Heart right ventricle (tissue), 16 donors: ENCODE measurements at regions not wholly inside any gene's neighbourhood (a gene's known extent, or its start where the extent isn't known, plus 50 kb on each side); places are given as distances from the start of the nearest gene placed in this dataset.
A peak's percentile ranks its signal among the peaks of the same experiment; 100 is the strongest.

ENCODE experiments used
- ATAC-seq, 8 donors: fragments of 200-7000 bp; cut with Tn5 transposase; one replicate each; pipeline ENCODE4 v1.9.1; 2020; ENCODE audit warnings: mild to moderate bottlenecking in 8 of 8, moderate library complexity in 8 of 8, moderate number of reproducible peaks in 1 of 8
- DNase-seq, 2 donors: peaks; one replicate each; pipeline ENCODE4 v3.0.0-alpha.2; 2020
- H3K27ac ChIP-seq, 10 donors: fragments of 200-600 bp; sonication (generic) in 2 of 10; one replicate each; pipeline versions ENCODE4 v1.5.0 to v1.8.0; 2020 to 2022; ENCODE audit warnings: mild to moderate bottlenecking in 3 of 10
- H3K27me3 ChIP-seq, 7 donors: fragments of 200-600 bp; one replicate each; pipeline ENCODE4 v1.8.0; 2021 to 2022; ENCODE audit warnings: mild to moderate bottlenecking in 2 of 7
- H3K36me3 ChIP-seq, 9 donors: fragments of 200-600 bp; sonication (generic) in 1 of 9; one replicate each; pipeline versions ENCODE4 v1.5.0 to v1.8.0; 2020 to 2022; ENCODE audit warnings: mild to moderate bottlenecking in 2 of 9
- H3K4me1 ChIP-seq, 9 donors: fragments of 200-600 bp; sonication (generic) in 1 of 9; one replicate each; pipeline versions ENCODE4 v1.5.0 to v1.8.0; 2020 to 2022; ENCODE audit warnings: mild to moderate bottlenecking in 4 of 9
- H3K4me3 ChIP-seq, 10 donors: fragments of 200-600 bp; sonication (generic) in 2 of 10; one replicate each; pipeline versions ENCODE4 v1.5.0 to v1.8.0; 2020 to 2022; ENCODE audit warnings: mild to moderate bottlenecking in 7 of 10, moderate library complexity in 2 of 10
- H3K9me3 ChIP-seq, 11 donors: fragments of 200-600 bp in 10 of 11; sonication (generic) in 2 of 11; one replicate each; pipeline versions ENCODE4 v1.5.0 to v1.8.0; 2013 to 2022; ENCODE audit warnings: mild to moderate bottlenecking in 2 of 11, control low read depth in 1 of 11, moderate library complexity in 1 of 11
- CTCF ChIP-seq, 9 donors: fragments of 200-600 bp; sonication (generic) in 2 of 9; IDR thresholded peaks; one replicate each; pipeline versions ENCODE4 v1.5.0 to v1.8.0; 2021 to 2022; ENCODE audit warnings: antibody characterized with exemption in 9 of 9, mild to moderate bottlenecking in 5 of 9, moderate library complexity in 1 of 9
- WGBS, 2 donors: extraction: QIAGEN DNeasy Blood & Tissue Kit; methylation state at CpG; one replicate each; pipeline ENCODE4 v1.1.7; 2013; ENCODE audit warnings: inconsistent platforms in 1 of 2; 5-methylcytosine and 5-hydroxymethylcytosine counted together
- intact Hi-C, 10 donors: fragments of 100-400 bp; cut with DNase I; formaldehyde crosslinking; loops; one replicate each; pipeline versions ENCODE4 v1.11.1 to v1.14.2; 2022
- donor health status: Arrhythmogenic right ventricular cardiomyopathy.
- donor health status: ischemic (EF 13 %, LVEDD 7.1; RV severe dilation, severe dysfunction).
- donor health status: healthy with polysubstance abuse.
- donor health status: DM: no; HTN: yes; CAD: no.
- donor health status: DM: no; HTN: no; CAD: no.
- donor health status: ischemic (EF 25% LVEDD 6.9; RV normal size, moderate dysfunction).
- donor health status: ischemic (EF 25% LVEDD 5.7; RV mildly dilated, moderate dysfunction).
- donor health status: healthy.
- donor health status: DM: yes; HTN: yes; CAD: no.
- donor health status: Ischemic cardiomyopathy.
- donor health status: ischemic (EF 35%, LVEDD 5.7; RV mildly dilated, moderate dysfunction).
- donor health status: nonischemic (EF 11% LVEDD 7.7; RV severe dilation, severe dysfunction).
- donor health status: DM: yes; HTN: yes; CAD: no.
- donor health status: PGD.
- donor health status: ischemic (EF 29% LVEDD 5.4; RV normal size, mild dysfunction).
- donor health status: nonischemic (EF 23%, LVEDD 6.1; RV moderate dilation, normal function).

DNA sequence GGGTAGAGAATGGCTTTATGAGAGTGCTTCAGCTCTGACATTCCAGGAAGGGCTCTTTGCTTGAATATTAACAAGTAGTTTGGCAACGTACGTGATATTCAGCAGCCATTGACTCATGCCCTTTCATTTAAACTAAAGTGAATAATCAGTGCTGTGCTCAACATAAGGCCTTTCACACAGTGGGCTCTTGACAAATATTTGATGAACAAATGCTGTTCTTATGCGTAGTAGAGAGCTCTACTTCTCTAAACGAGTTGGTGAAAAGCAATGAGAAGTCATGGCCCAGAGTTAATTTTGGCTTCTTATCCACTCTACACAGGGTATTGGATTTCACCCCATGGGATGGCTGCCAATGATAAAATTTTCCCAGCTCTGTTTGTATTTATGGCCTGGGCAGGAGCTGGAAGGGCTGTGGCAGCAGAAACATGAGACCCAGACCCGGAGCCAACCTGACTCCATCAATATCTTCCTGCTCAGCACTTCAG, 338.9 kb downstream of the CCDC85A start:
- no peaks in the 10 kb centered on the region for H3K36me3 ChIP-seq
- no peak overlapping the region for H3K4me3 ChIP-seq
- TF ChIP-seq CTCF (IDR thresholded peaks at IDR 0.05) = no peak
- ATAC-seq (peak; percentile 79 to 99 (median 96)), DNase-seq (peak; percentile 7 to 72)
- H3K27ac ChIP-seq = peak overlapping the region in 7 of 10 donors; percentile 43 to 83 (median 73)
- H3K27me3 ChIP-seq = no peaks in the 10 kb centered on the region
- H3K4me1 ChIP-seq = peaks cover 0 to 11% (median 0%) of the 10 kb centered on the region in 9 donors
- 22 to 31% methylated on average over 5 of the region's 5 CpGs for WGBS, 2 donors
- H3K9me3 ChIP-seq = no peaks in the 10 kb centered on the region
- intact Hi-C loops = no loop called here

DNA sequence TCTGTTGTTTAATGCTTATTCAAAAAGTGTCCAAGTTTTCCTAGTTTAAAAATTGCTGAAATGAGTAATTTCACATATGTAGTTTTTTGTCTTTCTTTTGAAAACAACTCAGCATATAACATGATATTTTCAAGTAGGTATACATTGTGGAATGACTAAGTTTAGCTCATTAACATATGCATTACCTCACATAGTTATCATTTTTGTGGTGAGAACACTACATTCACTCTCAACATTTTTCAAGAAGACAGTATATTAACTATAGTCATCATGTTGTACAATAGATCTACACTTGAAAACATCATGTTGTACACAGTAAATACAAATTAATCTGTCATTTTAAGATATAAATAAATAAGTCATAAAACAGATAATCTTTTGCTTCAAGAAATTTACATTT, 340.0 kb downstream of the CCDC85A start:
- ATAC-seq (no peak), DNase-seq (no peak)
- H3K27ac ChIP-seq = no peak overlapping the region
- no peaks in the 10 kb centered on the region for H3K36me3 ChIP-seq
- H3K27me3 ChIP-seq = no peaks in the 10 kb centered on the region
- H3K9me3 ChIP-seq = no peaks in the 10 kb centered on the region
- H3K4me3 ChIP-seq = no peak overlapping the region
- no peak for TF ChIP-seq CTCF (IDR thresholded peaks at IDR 0.05)
- intact Hi-C loops = no loop called here
- H3K4me1 ChIP-seq = peaks cover 0 to 11% (median 0%) of the 10 kb centered on the region in 9 donors

DNA sequence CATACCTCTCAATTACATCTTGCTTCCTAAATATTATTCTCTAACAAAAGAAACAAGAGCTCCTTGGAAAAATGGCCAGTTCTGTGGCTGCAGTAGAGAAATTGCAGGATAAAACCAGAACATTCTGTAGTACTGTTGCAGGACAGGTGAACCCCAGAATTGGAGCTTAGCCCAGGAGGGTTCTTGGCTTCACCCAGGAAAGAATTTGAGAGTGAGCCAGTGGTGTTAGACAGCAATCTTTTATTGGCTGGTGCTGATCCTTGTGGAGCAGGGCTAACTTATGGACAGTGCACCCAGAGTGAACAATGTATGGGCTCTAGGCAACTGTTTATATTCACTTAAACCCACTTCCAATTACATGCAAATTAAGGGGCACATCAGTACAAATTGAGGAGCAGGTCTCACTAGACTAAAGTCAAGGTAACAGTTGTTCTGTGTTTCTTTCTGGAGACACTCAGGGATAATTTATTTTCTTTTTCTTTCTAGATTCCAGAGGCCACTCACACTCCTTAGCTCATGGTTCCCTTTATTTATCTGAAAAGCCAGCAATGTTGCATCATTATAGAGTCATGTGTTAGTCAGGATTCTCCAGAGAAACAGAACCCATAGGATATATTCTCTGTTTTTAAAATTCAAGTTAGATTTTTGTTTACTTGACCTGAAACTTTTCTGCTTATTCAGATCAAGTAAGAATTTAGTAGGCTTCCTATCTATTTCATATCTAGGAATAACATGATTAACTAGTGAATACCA, 348.1 kb downstream of the CCDC85A start:
- H3K4me3 ChIP-seq = no peak overlapping the region
- ATAC-seq (peak in 1 of 8 donors; percentile 28), DNase-seq (no peak)
- intact Hi-C loops = no loop called here
- H3K4me1 ChIP-seq = peaks cover 0 to 3% (median 0%) of the 10 kb centered on the region in 9 donors
- no peaks in the 10 kb centered on the region for H3K36me3 ChIP-seq
- no peaks in the 10 kb centered on the region for H3K9me3 ChIP-seq
- TF ChIP-seq CTCF (IDR thresholded peaks at IDR 0.05) = no peak
- H3K27me3 ChIP-seq = no peaks in the 10 kb centered on the region
- H3K27ac ChIP-seq = no peak overlapping the region

GRCh38 chr2:56534321-56534720, 350.5 kb downstream of the CCDC85A start:
- TF ChIP-seq CTCF (IDR thresholded peaks at IDR 0.05) = no peak
- no peak for ATAC-seq
- Histone ChIP-seq H3K4me1 (peaks cover 0 to 3% (median 0%) of the 10 kb centered on the region in 9 donors), H3K27me3 (no peaks in the 10 kb centered on the region), H3K4me3 (no peak overlapping the region), H3K27ac (no peak overlapping the region), H3K36me3 (no peaks in the 10 kb centered on the region), H3K9me3 (peaks cover 0 to under 1% (median 0%) of the 10 kb centered on the region in 11 donors)
- intact Hi-C loops = no loop called here
- DNase-seq = no peak
- 86 to 91% methylated on average over 2 of the region's 2 CpGs for WGBS, 2 donors
